BLaER1 treated with 17β-estradiol and CSF1 and Interleukin-3, amounts not matched to agents 10 nM and 100 nM (cell line): ENCODE measurements at regions not wholly inside any gene's neighbourhood (a gene's known extent, or its start where the extent isn't known, plus 50 kb on each side); places are given as distances from the start of the nearest gene placed in this dataset.
A peak's percentile ranks its signal among the peaks of the same experiment; 100 is the strongest.

Source experiments
- H3K27ac ChIP-seq, 11 experiments: shearing (Covaris generic); formaldehyde crosslinking; 2 replicates each; pipeline ENCODE4 v1.8.1; 2022
- H3K27me3 ChIP-seq, 11 experiments: shearing (Covaris generic); formaldehyde crosslinking; 2 replicates each; pipeline ENCODE4 v1.8.1; 2022
- H3K36me3 ChIP-seq, 11 experiments: shearing (Covaris generic); formaldehyde crosslinking; 2 replicates each; pipeline ENCODE4 v1.8.1; 2022
- H3K4me1 ChIP-seq, 10 experiments: shearing (Covaris generic); formaldehyde crosslinking; 2 replicates each; pipeline ENCODE4 v1.8.1; 2022
- H3K4me2 ChIP-seq, 11 experiments: shearing (Covaris generic); formaldehyde crosslinking; 2 replicates each; pipeline ENCODE4 v1.8.1; 2022
- H3K4me3 ChIP-seq, 10 experiments: shearing (Covaris generic); formaldehyde crosslinking; 2 replicates each; pipeline ENCODE4 v1.8.1; 2022
- H3K9ac ChIP-seq, 11 experiments: shearing (Covaris generic); formaldehyde crosslinking; 2 replicates each; pipeline ENCODE4 v1.8.1; 2022
- H3K9me3 ChIP-seq, 11 experiments: shearing (Covaris generic); formaldehyde crosslinking; replicated peaks in 1 of 11; 2 replicates each; pipeline ENCODE4 v1.8.1; 2022
- H4K20me1 ChIP-seq, 11 experiments: shearing (Covaris generic); formaldehyde crosslinking; 2 replicates each; pipeline ENCODE4 v1.8.1; 2022
- Cebpa-rat ChIP-seq, 11 experiments: shearing (Covaris generic); IDR thresholded peaks; 2 replicates each; pipeline ENCODE4 v1.8.1; 2022

GRCh38 chr1:29444782-29445729 is 208.7 kb downstream of the PTPRU start:
- Histone ChIP-seq H3K36me3 (no peaks in the 10 kb centered on the region), H4K20me1 (peaks cover 0 to 5% (median 0%) of the 10 kb centered on the region in 11 experiments; a peak in 1 of 22 replicates), H3K9me3 (no peaks in the 10 kb centered on the region), H3K4me1 (peaks cover 0 to 20% (median 4%) of the 10 kb centered on the region in 10 experiments; a peak in 9 of 20 replicates), H3K9ac (no peak overlapping the region), H3K27ac (no peak overlapping the region), H3K4me3 (no peak overlapping the region), H3K4me2 (no peak overlapping the region), H3K27me3 (no peaks in the 10 kb centered on the region)
- no peak for TF ChIP-seq Cebpa-rat (IDR thresholded peaks at IDR 0.05)

GRCh38 chr1:29444081-29444715 is 207.9 kb downstream of the PTPRU start:
- Histone ChIP-seq H3K4me2 (peak overlapping the region in 3 of 11 experiments; percentile 70 to 82 (median 75); a peak in 6 of 22 replicates), H4K20me1 (peaks cover 0 to 5% (median 0%) of the 10 kb centered on the region in 11 experiments; a peak in 1 of 22 replicates), H3K9ac (no peak overlapping the region), H3K4me1 (peaks cover 0 to 20% (median 4%) of the 10 kb centered on the region in 10 experiments; a peak in 9 of 20 replicates), H3K36me3 (no peaks in the 10 kb centered on the region), H3K27ac (no peak overlapping the region), H3K4me3 (no peak overlapping the region), H3K9me3 (no peaks in the 10 kb centered on the region), H3K27me3 (no peaks in the 10 kb centered on the region)
- no peak for TF ChIP-seq Cebpa-rat (IDR thresholded peaks at IDR 0.05)

DNA sequence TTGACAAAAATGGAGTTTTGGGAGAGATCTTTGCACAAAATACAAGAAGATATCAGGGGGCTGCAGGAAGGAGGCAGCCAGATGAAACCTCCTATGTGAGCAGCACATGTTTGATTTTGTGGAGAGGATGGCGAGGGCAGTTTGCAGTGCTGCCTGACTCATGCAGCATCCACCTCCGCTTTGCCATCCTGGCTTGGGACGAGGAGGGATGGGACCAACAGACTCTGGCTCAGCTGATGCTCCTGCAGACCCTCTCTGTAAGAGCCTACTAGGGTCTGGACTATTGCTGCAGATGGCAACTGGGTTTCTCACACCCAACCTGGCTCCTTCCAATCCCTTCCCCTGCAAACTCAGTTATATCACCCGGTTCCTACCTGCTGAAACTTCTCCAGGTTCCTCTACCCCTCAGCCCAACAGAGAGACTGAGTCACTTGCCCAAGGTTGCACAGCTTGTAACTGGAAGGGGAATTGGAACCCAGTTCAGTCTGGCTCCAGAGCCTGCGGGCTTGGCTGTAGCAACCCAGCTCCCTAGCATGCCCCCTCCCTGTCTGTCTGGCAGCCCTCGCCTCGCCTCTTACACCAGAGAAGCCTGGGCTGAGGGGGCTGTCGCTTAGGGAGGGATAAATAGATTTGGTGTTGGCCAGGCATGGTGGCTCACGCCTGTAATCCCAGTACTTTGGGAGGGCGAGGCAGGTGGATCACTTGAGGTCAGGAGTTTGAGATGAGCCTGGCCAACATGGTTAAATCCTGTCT is 205.8 kb downstream of the PTPRU start:
- Histone ChIP-seq H3K9ac (no peak overlapping the region), H3K4me3 (no peak overlapping the region), H3K4me2 (peak overlapping the region in 2 of 11 experiments; percentile 70 to 82; a peak in 2 of 22 replicates), H3K4me1 (peaks cover 0 to 20% (median 4%) of the 10 kb centered on the region in 10 experiments; a peak in 9 of 20 replicates), H3K9me3 (no peaks in the 10 kb centered on the region), H4K20me1 (peaks cover 0 to 5% (median 0%) of the 10 kb centered on the region in 11 experiments; a peak in 1 of 22 replicates), H3K27me3 (no peaks in the 10 kb centered on the region), H3K36me3 (no peaks in the 10 kb centered on the region), H3K27ac (no peak overlapping the region)
- no peak for TF ChIP-seq Cebpa-rat (IDR thresholded peaks at IDR 0.05)

GRCh38 chr1:29439615-29440014 is 203.3 kb downstream of the PTPRU start:
- TF ChIP-seq Cebpa-rat (IDR thresholded peaks at IDR 0.05), result no peak
- Histone ChIP-seq H3K4me3 (no peak overlapping the region), H4K20me1 (peaks cover 0 to 3% (median 0%) of the 10 kb centered on the region in 11 experiments; a peak in 1 of 22 replicates), H3K27ac (no peak overlapping the region), H3K4me2 (no peak overlapping the region), H3K4me1 (peaks cover 0 to 20% (median 4%) of the 10 kb centered on the region in 10 experiments; a peak in 9 of 20 replicates), H3K9me3 (no peaks in the 10 kb centered on the region), H3K36me3 (no peaks in the 10 kb centered on the region), H3K9ac (no peak overlapping the region), H3K27me3 (no peaks in the 10 kb centered on the region)

DNA sequence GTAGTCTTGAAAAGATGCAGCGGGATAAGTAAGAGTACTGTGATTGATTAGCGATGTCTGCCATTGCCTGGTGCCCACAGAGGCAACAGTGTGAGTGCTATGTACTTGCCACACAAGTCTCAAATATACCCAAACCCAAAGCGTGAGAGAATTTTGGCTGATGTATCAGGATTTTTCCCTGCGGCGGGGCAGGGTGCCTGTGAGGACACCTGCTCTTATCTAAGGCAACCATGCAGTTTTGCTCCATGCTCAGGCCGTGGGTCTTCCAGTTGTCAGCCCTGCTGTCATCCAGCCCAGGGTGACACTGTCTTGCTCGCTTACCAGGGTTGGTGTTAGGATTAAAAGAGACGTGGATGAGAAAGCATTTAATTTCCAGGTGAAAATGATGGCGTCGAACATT is 202.7 kb downstream of the PTPRU start:
- Histone ChIP-seq H4K20me1 (peaks cover 0 to 3% (median 0%) of the 10 kb centered on the region in 11 experiments; a peak in 1 of 22 replicates), H3K9me3 (no peaks in the 10 kb centered on the region), H3K27me3 (no peaks in the 10 kb centered on the region), H3K4me2 (no peak overlapping the region), H3K9ac (no peak overlapping the region), H3K36me3 (no peaks in the 10 kb centered on the region), H3K27ac (no peak overlapping the region), H3K4me1 (peaks cover 0 to 19% (median 4%) of the 10 kb centered on the region in 10 experiments; a peak in 9 of 20 replicates), H3K4me3 (no peak overlapping the region)
- no peak for TF ChIP-seq Cebpa-rat (IDR thresholded peaks at IDR 0.05)

- Histone ChIP-seq H3K4me1 (peaks cover 0 to 8% (median under 1%) of the 10 kb centered on the region in 10 experiments; a peak in 8 of 20 replicates), H3K9me3 (no peaks in the 10 kb centered on the region), H3K27ac (no peak overlapping the region), H4K20me1 (peaks cover 0 to 3% (median 0%) of the 10 kb centered on the region in 11 experiments; a peak in 1 of 22 replicates), H3K4me3 (no peak overlapping the region), H3K9ac (no peak overlapping the region), H3K4me2 (no peak overlapping the region), H3K27me3 (no peaks in the 10 kb centered on the region), H3K36me3 (no peaks in the 10 kb centered on the region)
- no peak for TF ChIP-seq Cebpa-rat (IDR thresholded peaks at IDR 0.05)
Measured at GRCh38 chr1:29437946-29438345, 201.6 kb downstream of the PTPRU start.

DNA sequence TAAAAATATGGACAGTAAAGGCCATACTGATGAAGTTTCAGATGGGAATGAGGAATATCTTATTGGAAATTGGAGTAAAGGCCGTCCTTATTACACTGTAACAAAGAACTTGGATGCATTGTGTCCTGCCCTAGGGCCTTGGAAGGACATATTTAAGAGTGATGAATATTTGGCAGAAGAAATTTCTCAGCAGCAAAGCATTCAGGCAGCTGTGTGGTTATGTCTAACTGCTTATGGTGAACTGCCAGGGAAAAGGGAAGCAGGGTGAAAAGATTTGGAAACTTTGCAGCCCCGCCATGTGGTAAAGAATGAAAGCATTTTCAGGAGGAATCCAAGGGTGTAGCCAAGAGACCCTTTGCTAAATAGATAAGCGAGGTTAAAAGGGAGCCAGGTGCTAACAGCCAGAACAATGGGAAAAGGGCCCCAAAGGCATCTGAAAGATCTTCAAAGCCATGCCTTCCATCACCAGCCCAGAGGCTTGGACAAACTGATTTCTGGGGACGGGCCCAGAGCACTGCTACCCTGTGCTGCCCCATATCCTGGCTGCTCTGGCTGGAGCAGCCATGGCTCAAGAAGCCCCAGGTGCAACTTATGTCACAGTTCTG is 200.0 kb downstream of the PTPRU start:
- H3K4me2 ChIP-seq, result no peak overlapping the region
- H4K20me1 ChIP-seq, result 0 out of 22 replicates have a peak, but pooled peaks cover 0 to 3% (median 0%) of the 10 kb centered on the region in 11 experiments
- no peaks in the 10 kb centered on the region for H3K4me1 ChIP-seq
- no peaks in the 10 kb centered on the region for H3K36me3 ChIP-seq
- H3K9me3 ChIP-seq, result peaks cover 0 to 5% (median 4%) of the 10 kb centered on the region in 11 experiments; a peak in 10 of 22 replicates
- no peak overlapping the region for H3K27ac ChIP-seq
- no peak overlapping the region for H3K4me3 ChIP-seq
- H3K27me3 ChIP-seq, result no peaks in the 10 kb centered on the region
- no peak for TF ChIP-seq Cebpa-rat (IDR thresholded peaks at IDR 0.05)
- H3K9ac ChIP-seq, result no peak overlapping the region

DNA sequence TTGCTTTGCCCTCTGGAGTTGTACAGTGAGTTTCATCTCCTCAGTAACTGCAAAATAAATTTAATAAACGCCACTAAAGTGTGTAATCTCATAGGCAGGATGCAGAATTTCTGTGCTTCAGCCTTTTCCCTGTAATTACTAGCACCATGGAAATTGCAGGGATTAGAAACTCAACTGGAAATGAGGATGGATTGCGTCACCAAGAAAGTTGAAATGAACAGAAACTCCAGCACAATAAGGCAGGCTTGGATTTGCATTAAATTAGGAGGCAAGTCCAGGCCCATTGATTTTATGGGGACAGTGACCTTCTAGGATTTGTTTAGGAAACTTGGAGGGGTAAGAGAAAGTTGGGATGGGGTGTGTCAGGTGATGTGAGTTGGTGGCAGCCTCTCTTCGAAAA is 197.5 kb downstream of the PTPRU start:
- TF ChIP-seq Cebpa-rat (IDR thresholded peaks at IDR 0.05), result peak in 1 of 11 experiments; percentile 67; a peak in 3 of 22 replicates
- Histone ChIP-seq H3K4me1 (no peaks in the 10 kb centered on the region), H3K9me3 (peaks cover 0 to 19% (median 8%) of the 10 kb centered on the region in 11 experiments; a peak in 11 of 22 replicates), H3K4me3 (no peak overlapping the region), H3K4me2 (no peak overlapping the region), H3K36me3 (no peaks in the 10 kb centered on the region), H3K9ac (no peak overlapping the region), H3K27ac (no peak overlapping the region), H3K27me3 (no peaks in the 10 kb centered on the region), H4K20me1 (0 out of 22 replicates have a peak, but pooled peaks cover 0 to 3% (median 0%) of the 10 kb centered on the region in 11 experiments)
